Smooth muscle cell (in vitro differentiated cells): ENCODE measurements at regions not wholly inside any gene's neighbourhood (a gene's known extent, or its start where the extent isn't known, plus 50 kb on each side); places are given as distances from the start of the nearest gene placed in this dataset. TPM values are rescaled to one million over a fixed set of nuclear protein-coding genes. Genes with fewer than 3 reads are reported as not detected.

Experiments
- DNase-seq: peaks from one replicate; lab custom pipeline; 2025; ENCODE audit not compliant: unreplicated experiment; lab: John Stamatoyannopoulos, UW
- H2AFZ ChIP-seq: fragments of 200-600 bp; sonication (generic); 2 replicates; pipeline ENCODE4 v1.6.0; 2016; ENCODE audit warnings: antibody characterized with exemption, low read depth, mild to moderate bottlenecking
- H3F3A ChIP-seq: fragments of 200-600 bp; sonication (generic); 2 replicates; pipeline ENCODE4 v1.6.0; 2017; ENCODE audit warnings: antibody characterized with exemption, low read depth
- H3K27ac ChIP-seq: fragments of 200-600 bp; sonication (generic); 2 replicates; pipeline ENCODE4 v1.5.1; 2016; ENCODE audit warnings: low read depth, mild to moderate bottlenecking
- H3K27me3 ChIP-seq: fragments of 200-600 bp; sonication (generic); 2 replicates; pipeline ENCODE4 v1.6.1; 2016; ENCODE audit warnings: low read depth, mild to moderate bottlenecking
- H3K36me3 ChIP-seq: fragments of 200-600 bp; sonication (generic); 2 replicates; pipeline ENCODE4 v1.5.1; 2016; ENCODE audit warnings: low read depth
- H3K4me1 ChIP-seq: fragments of 200-600 bp; sonication (generic); 2 replicates; pipeline ENCODE4 v1.5.1; 2016; ENCODE audit warnings: low read depth
- H3K4me2 ChIP-seq: fragments of 200-600 bp; sonication (generic); 2 replicates; pipeline ENCODE4 v1.6.0; 2016; ENCODE audit warnings: mild to moderate bottlenecking
- H3K4me3 ChIP-seq: fragments of 200-600 bp; sonication (generic); 2 replicates; pipeline ENCODE4 v1.5.1; 2016; ENCODE audit warnings: mild to moderate bottlenecking
- H3K79me2 ChIP-seq: fragments of 200-600 bp; sonication (generic); 2 replicates; pipeline ENCODE4 v1.6.0; 2016; ENCODE audit warnings: low read depth, mild to moderate bottlenecking
- H3K9ac ChIP-seq: fragments of 200-600 bp; sonication (generic); 2 replicates; pipeline ENCODE4 v1.6.0; 2016; ENCODE audit warnings: low read depth
- H3K9me3 ChIP-seq: fragments of 200-600 bp; sonication (generic); replicated peaks from 2 replicates; pipeline ENCODE4 v1.5.1; 2016; ENCODE audit warnings: low read depth
- H4K20me1 ChIP-seq: fragments of 200-600 bp; sonication (generic); 2 replicates; pipeline ENCODE4 v1.6.0; 2016; ENCODE audit warnings: low read depth
- CTCF ChIP-seq: fragments of 200-600 bp; sonication (generic); IDR thresholded peaks from 2 replicates; pipeline ENCODE4 v1.5.1; 2017; ENCODE audit warnings: borderline replicate concordance, mild to moderate bottlenecking, antibody characterized with exemption; ENCODE audit not compliant: insufficient read depth, poor library complexity, severe bottlenecking
- whole genome bisulfite sequencing: methylation state at CpG from one replicate; pipeline ENCODE4 v1.1.7; 2016; ENCODE audit warnings: low lambda C conversion rate; 5-methylcytosine and 5-hydroxymethylcytosine counted together
- small RNA-seq: library from RNA; depleted of rRNA; stranded (forward); fragments of <200 nt; gene quantifications from one replicate; pipeline ENCODE3, GENCODE V24; 2014

GRCh38 chr13:80399340-80400163 is 58.6 kb upstream of the SPRY2 start:
- WGBS: 78% methylated on average over 13 of the region's 13 CpGs
- no peak for TF ChIP-seq CTCF
- no peak for DNase-seq

More at GRCh38 chr13:80399340-80400163, 58.6 kb upstream of the SPRY2 start:
- no peak overlapping the region for H3K4me3 ChIP-seq
- no peaks in the 10 kb centered on the region for H3K79me2 ChIP-seq
- no peaks in the 10 kb centered on the region for H3K27me3 ChIP-seq
- no peak overlapping the region for H3K27ac ChIP-seq
- no peaks in the 10 kb centered on the region for H3K9me3 ChIP-seq
- no peak overlapping the region for H3K4me2 ChIP-seq
- H3K4me1 ChIP-seq: peaks cover 5% of the 10 kb centered on the region
- no peak overlapping the region for H3K9ac ChIP-seq
- no peaks in the 10 kb centered on the region for H4K20me1 ChIP-seq
- H3K36me3 ChIP-seq: no peaks in the 10 kb centered on the region
- no peak overlapping the region for H2AFZ ChIP-seq
- H3F3A ChIP-seq: no peaks in the 10 kb centered on the region

Small RNAs in the stretch of these regions (small RNA-seq; reads per million reads assigned to genes)
- not detected for gene HIGD1AP2
- not detected for gene RNU6-67P
- not detected for gene RNU6-77P
